Choroid plexus epithelial cell (primary cell): ENCODE measurements at regions not wholly inside any gene's neighbourhood (a gene's known extent, or its start where the extent isn't known, plus 50 kb on each side); places are given as distances from the start of the nearest gene placed in this dataset.
A peak's percentile ranks its signal among the peaks of the same experiment; 100 is the strongest.

Source experiments
- DNase-seq: peaks from one replicate; pipeline ENCODE4 v3.0.0-alpha.2; 2010; ENCODE audit warnings: low read depth
- H3K4me3 ChIP-seq: 2 replicates; pipeline ENCODE4 v1.5.1; 2011; ENCODE audit warnings: low read depth, mild to moderate bottlenecking, control low read depth, low read length, moderate library complexity
- CTCF ChIP-seq: conservative IDR thresholded peaks from 2 replicates; pipeline ENCODE4 v1.5.1; 2011; ENCODE audit warnings: low read depth, mild to moderate bottlenecking, control low read depth, inconsistent platforms, low read length, moderate library complexity

GRCh38 chr5:35294976-35295375 lies 64.7 kb upstream of the PRLR start:
- DNase-seq = peak; percentile 25
- H3K4me3 ChIP-seq = no peak overlapping the region
- no peak for TF ChIP-seq CTCF

- no peak for DNase-seq
- no peak overlapping the region for H3K4me3 ChIP-seq
- TF ChIP-seq CTCF = no peak
Observed at GRCh38 chr5:35294017-35294416, 63.7 kb upstream of the PRLR start.

- peak; percentile 8 for DNase-seq
- H3K4me3 ChIP-seq = no peak overlapping the region
- no peak for TF ChIP-seq CTCF
Observed at GRCh38 chr5:35285435-35285834, 55.1 kb upstream of the PRLR start.

- H3K4me3 ChIP-seq = no peak overlapping the region
- peak; percentile 3 for DNase-seq
- no peak for TF ChIP-seq CTCF
Observed at GRCh38 chr5:35285011-35285410, 54.7 kb upstream of the PRLR start.

- TF ChIP-seq CTCF = no peak
- H3K4me3 ChIP-seq = no peak overlapping the region
- no peak for DNase-seq
Observed at GRCh38 chr5:35284364-35284763, 54.1 kb upstream of the PRLR start.

- TF ChIP-seq CTCF = no peak
Observed at GRCh38 chr5:35282810-35283209, 52.5 kb upstream of the PRLR start.

GRCh38 chr5:35281613-35282012 lies 51.3 kb upstream of the PRLR start:
- no peak for TF ChIP-seq CTCF
- H3K4me3 ChIP-seq = no peak overlapping the region
- DNase-seq = no peak

More at GRCh38 chr5:35282810-35283209, 52.5 kb upstream of the PRLR start:
- DNase-seq = no peak
- H3K4me3 ChIP-seq = no peak overlapping the region
